GM21529 (cell line): ENCODE measurements at regions not wholly inside any gene's neighbourhood (a gene's known extent, or its start where the extent isn't known, plus 50 kb on each side); places are given as distances from the start of the nearest gene placed in this dataset.

Source experiments
- ATAC-seq: cut with Tn5 transposase; IDR thresholded peaks from one replicate; pipeline ENCODE4 v1.9.1; 2021; ENCODE audit not compliant: unreplicated experiment

GRCh38 chr5:13569090-13569715 is 375.3 kb downstream of the DNAH5 start:
- no peak for ATAC-seq

DNA sequence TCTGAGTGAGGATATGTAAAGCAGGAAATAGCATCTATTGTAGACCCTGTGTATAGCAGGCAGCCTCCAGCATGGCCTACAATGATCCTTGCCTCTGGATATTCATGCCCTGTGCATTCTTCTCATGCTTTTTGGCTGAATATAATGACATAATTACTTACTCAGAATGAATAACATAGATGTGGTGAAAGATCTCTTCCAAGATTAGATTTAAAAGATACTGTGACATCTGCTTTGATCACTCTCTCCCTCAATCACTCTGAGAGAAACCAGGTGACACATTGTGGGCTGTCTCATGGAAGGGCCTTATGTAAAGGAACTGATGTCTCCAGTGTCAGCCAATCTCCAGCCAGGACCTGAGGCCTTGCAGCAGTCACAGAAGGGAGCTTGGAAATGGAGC is 376.7 kb downstream of the DNAH5 start:
- ATAC-seq, result no peak

GRCh38 chr5:13566871-13567339 is 377.6 kb downstream of the DNAH5 start:
- ATAC-seq, result no peak

- no peak for ATAC-seq
Measured at GRCh38 chr5:13558408-13558807, 386.1 kb downstream of the DNAH5 start.

DNA sequence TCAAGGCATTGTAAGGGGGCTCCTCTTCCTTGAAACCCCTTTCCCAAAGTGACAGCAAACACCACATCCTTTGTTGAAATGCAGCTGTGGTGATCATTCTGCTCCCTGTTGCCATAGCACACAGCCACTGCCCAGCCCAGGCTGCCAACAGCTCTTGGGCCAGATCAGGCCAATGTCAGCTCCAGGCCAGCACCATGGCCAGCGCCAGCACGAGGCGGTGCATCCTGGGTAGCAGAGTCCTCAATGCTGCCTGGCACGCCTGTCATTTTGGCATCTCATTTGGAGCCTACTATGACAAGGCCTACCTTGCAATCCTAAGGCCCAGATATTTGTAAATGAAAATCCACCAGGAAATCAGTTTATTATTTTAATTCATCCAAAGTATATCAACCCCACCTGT is 390.6 kb downstream of the DNAH5 start:
- no peak for ATAC-seq

DNA sequence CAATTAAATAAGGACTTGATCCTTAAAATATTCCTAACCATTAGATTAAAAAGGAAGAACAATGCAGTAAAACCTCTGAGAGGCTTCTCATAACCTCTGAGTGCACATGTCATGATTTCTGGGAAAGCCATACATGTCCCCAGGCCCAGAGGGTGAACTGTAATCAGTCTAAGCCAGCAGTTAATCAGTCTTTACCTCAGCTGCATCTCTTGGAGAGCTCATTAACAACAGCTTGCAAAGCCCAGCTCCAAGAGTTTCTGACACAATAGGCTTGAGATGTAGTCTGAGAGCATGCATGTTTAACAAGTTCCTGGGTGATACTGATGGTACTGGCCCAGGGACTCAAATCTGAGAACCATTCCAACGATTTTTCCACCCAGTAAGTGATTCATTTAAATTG is 392.1 kb downstream of the DNAH5 start:
- ATAC-seq, result no peak

DNA sequence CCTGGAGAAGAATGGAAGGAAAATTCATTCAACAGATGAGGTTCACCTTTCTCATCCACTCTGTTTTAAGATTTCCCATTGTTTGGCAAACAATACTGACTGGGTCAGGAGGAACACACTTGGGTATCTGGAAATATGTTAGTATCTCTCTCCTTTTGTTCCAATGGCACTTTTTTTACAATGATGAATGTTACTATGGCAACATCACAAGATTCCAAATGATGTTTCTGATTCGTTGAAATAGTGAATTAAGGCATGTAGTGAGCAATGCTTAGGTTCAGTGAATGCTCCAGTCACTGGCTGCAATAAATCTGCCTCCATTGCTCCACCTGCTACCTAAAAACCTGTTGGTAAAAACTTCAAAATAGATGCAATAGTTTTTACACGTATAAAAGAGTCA is 392.8 kb downstream of the DNAH5 start:
- ATAC-seq, result no peak

- ATAC-seq, result no peak
Measured at GRCh38 chr5:13540168-13540750, 404.2 kb downstream of the DNAH5 start.

DNA sequence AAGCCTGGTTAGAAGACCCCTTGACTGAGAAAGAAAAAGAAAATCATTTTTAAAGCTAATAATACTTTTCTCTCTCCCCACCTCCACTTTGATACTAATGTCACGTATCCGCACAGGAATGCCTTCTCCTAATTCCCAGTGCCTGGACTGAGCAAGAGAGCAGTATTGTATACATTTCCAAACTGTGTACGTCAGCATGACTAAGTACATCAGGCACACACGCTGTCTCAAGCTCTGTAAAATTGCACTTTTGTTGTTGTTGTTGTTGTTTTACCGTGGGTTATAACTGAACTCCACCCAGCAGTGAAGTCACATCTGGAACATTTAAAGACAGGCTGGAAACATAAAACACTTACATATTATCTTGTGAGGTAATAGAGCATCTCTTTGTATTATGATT is 407.6 kb downstream of the DNAH5 start:
- no peak for ATAC-seq

DNA sequence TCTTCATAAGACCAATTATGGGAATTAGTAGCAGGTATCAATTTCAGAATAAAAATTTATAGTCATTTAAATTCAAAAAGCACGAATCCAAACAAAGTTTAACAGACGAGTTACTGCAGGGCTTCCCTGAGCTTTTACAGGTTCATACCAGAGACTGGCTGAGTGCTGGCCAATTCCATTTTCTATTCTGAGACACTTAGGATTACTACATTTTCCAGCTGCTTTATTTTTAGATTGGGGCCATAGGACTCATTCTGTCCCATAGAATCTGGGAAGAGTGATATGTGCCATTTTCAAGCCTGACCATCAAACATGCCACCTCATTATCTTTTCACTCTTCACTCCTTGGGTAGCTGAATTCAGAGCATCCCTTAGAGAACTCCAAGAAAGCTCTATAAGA is 410.7 kb downstream of the DNAH5 start:
- no peak for ATAC-seq

GRCh38 chr5:13529300-13529699 is 415.2 kb downstream of the DNAH5 start:
- no peak for ATAC-seq

GRCh38 chr5:13524936-13525335 is 419.6 kb downstream of the DNAH5 start:
- no peak for ATAC-seq

DNA sequence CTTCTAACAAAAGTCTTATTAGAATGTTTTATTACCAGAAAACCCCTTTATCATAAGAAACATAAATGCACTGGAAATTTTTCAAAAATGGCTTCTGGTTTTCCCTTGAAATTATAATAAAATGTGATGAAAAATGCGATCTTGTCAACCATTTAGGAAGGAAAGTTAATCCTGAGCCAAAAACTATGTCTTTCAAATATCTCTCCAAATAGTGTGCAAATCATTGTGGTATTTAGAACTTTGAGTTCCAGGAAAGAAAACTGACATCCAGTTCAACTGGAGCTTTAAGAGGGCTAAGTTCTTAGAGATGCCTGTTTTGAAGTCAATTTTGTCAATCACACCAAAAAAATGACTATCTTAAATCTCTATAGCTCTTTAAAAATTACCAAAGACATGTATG is 425.4 kb downstream of the DNAH5 start:
- ATAC-seq, result no peak

DNA sequence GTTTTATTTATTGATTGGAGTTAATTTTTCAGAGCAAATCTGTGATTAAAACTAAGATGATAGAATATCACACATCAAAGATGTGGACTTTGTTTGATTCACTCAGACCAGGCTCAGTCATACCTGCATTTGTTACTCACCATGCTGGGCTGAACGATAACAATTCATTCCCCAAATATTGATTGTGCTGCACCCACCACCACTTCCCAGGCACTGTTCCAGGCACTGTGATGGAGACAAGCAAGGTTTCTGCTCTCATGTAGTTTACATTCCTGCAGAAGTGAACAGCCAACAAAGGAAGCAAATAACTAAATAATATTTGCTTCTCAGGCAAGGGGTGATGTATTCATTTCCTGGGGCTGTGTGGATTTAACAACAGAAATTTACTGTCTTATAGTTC is 428.3 kb downstream of the DNAH5 start:
- ATAC-seq, result no peak

DNA sequence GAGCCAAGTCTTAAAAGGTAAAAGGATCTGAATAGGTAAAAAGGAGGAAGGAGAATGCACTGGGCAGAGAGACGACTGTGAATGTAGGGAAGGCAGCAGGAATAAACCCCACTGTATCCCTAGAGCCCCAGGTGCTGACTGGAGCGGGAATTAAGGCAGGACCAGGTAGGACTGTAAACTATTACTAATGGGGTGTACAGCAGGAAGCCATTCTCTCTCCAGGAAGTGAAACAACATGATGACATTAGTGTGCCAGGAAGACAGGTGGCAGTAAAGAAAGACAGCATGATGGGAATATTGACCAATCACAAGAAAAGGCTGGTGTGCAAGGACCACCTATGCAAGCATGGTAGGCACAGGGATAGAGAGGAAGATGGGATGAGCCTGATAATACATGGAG is 433.0 kb downstream of the DNAH5 start:
- ATAC-seq, result no peak

DNA sequence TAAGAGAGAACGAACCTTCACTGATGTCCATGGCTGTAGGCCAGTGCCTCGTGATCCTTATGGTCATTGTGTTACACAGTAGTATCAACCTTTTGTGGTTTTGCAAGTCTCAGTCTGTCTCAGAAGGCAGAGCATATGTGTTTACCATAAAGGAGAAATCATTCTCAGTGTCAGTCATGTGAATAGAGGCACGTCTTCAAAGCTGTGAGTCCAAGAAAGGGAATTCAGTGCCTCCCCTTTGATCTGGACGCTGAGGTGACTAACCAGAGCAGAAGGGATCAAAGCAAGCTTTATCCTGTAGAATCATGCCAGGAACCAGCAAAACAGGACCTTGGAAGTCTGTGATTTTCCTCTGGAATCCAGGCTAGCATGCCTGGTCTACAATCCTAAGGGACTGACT is 433.9 kb downstream of the DNAH5 start:
- ATAC-seq, result no peak

DNA sequence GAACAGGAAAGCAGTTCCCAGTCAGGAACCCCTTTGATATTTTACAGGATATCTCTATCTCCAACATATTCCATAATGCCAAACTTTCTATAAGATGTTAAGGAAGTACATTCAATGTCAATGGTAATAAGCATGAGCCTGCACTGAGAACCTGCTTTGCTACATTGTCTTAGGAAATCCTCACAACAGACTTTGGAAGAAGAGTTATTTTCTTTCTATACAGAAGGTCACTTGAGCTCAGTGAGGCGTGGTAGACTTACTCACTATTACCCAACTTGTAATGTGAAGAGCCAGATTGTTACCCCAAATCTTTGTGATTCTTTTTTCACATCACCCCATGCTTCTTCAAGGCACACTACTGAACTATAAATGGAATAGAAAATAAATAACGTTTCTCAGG is 435.9 kb downstream of the DNAH5 start:
- ATAC-seq, result no peak

- ATAC-seq, result no peak
Measured at GRCh38 chr5:13505326-13505725, 439.2 kb downstream of the DNAH5 start.

DNA sequence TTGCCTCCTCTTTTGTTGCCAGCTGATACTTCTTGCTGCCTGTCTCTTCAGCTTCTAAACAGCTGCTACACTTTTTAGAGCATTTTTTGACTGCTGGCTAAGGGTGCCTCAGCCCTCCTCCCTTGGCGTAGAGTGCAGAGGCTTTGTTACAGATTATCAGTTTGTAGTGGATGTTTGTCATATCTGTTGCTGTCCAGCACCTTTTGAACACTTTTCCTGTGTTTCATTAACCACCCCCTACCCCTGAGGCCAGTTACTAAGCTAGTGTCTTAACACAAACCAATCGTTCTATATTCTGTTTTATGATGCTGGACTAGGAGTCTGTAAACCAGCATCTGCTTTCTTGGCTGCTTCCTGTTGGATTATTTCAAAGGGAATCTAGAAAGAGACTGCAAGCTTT is 441.5 kb downstream of the DNAH5 start:
- ATAC-seq, result no peak

DNA sequence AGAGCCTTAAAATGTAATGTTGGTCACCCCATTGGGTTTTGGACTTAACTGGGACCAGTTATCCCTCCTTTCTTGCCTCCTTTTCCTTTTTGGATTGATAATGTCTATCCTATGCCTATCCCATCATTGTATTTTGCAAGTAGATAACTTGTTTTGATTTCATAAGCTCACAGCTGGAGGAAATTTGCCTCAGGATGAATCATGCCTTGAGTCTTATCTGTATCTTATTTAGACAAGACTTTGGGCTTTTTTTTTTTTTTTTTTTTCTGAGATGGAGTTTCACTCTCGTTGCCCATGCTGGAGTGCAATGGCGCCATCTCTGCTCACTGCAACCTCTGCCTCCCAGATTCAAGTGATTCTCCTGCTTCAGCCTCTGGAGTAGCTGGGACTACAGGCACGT is 443.3 kb downstream of the DNAH5 start:
- ATAC-seq, result no peak

DNA sequence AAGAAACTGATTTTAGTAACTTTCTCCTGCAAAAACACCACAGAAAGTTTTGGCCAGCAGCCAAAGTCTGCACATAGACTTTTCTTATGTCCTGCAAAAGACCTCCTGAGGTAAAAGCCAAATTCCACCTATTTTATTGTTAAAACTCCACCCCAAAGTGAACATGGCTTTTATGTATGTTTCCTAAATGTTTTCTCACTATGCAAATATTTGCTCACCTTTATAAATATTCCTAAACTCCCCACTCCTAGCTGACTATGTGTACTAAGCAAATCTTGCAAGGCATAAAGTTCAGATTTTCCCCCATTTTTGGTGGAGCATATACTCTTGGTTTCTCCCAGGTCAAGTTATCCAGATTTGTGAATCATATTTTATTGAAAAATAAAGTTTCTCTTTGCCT is 446.2 kb downstream of the DNAH5 start:
- no peak for ATAC-seq

DNA sequence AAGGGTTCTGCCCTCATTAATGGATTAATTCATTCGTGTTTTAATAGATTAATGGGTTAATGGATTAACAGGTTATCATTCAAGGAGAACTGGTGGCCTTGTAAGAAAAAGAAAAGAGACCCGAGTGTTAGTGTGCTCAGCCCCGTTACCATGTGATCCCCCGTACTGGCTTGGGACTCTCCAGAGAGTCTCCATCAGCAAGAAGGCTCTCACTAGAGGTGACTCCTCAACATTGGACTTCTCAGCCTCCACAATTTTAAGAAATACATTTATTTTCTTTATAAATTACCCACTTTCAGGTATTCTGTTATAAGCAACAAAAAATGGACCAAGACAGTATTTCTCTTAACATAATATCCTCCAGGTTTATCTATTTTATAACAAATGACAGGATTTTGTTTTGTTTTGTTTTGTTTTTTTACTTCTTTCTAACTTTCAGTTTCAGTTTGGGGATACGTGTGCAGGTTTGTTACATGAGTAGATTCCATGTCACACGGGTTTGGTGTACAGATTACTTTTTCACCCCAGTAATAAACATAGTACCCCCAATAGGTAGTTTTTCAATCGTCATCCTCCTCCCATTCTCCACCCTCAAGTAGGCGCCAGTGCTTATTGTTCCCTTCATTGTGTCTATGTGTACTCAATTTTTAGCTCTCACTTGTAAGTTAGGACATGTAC is 456.1 kb downstream of the DNAH5 start:
- no peak for ATAC-seq

- no peak for ATAC-seq
Measured at GRCh38 chr5:13480834-13481233, 463.7 kb downstream of the DNAH5 start.
